ENCODE measurements at regions not wholly inside any gene's neighbourhood (a gene's known extent, or its start where the extent isn't known, plus 50 kb on each side); places are given as distances from the start of the nearest gene placed in this dataset.
"Not testable (repeated sequence)": the region's sequence is repeated elsewhere in the genome, so short reads cannot be mapped to it uniquely, and the experiment has no call there.

DNA sequence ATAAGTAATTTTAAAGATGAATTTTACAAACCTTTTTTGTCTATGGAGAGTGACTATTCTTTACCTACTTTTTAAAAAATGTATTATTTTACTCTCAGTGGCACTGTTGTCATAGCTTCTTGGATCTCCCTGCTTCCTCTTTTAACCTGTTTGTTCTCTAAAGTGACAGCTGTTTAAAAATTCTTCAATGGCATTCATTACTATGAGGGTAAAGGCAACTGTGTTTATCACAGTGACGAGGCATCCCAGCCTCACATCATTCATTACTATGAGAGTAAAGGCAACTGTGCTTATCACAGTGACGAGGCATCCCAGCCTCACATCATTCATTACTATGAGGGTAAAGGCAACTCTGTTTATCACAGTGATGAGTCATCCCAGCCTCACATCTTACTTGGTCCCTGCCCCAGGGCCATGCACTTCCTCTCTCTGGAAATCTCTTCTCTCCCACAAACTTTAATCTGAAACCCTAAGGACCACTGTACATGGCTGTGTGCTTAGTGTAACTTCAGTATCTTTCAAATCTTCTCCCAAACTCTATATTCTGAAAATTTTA, 101.7 kb upstream of the ZNF717 start:
- no peak for TF ChIP-seq EZH2phosphoT487 (IDR thresholded peaks at IDR 0.05; ENCODE audit: low read length)
- no peak for TF ChIP-seq EZH2 (optimal IDR thresholded peaks at IDR 0.05; ENCODE audit: low read depth, low read length)
- TF ChIP-seq, protein P1, sequence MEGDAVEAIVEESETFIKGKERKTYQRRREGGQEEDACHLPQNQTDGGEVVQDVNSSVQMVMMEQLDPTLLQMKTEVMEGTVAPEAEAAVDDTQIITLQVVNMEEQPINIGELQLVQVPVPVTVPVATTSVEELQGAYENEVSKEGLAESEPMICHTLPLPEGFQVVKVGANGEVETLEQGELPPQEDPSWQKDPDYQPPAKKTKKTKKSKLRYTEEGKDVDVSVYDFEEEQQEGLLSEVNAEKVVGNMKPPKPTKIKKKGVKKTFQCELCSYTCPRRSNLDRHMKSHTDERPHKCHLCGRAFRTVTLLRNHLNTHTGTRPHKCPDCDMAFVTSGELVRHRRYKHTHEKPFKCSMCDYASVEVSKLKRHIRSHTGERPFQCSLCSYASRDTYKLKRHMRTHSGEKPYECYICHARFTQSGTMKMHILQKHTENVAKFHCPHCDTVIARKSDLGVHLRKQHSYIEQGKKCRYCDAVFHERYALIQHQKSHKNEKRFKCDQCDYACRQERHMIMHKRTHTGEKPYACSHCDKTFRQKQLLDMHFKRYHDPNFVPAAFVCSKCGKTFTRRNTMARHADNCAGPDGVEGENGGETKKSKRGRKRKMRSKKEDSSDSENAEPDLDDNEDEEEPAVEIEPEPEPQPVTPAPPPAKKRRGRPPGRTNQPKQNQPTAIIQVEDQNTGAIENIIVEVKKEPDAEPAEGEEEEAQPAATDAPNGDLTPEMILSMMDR (IDR thresholded peaks at IDR 0.05; ENCODE audit: low read length) = no peak
- H3K27me3 ChIP-seq (replicated peaks; ENCODE audit: insufficient read depth, low read length) = no peaks in the 10 kb centered on the region
- DNase-seq = no peak
- no peaks in the 10 kb centered on the region for H3K4me1 ChIP-seq (ENCODE audit: low read length)
- no peaks in the 10 kb centered on the region for H3K9me3 ChIP-seq (replicated peaks; ENCODE audit: insufficient read depth, low read length)
- H3K36me3 ChIP-seq (replicated peaks; ENCODE audit: insufficient read depth, low read length) = no peaks in the 10 kb centered on the region
- no peak overlapping the region for H3K4me2 ChIP-seq (ENCODE audit: low read depth, low read length)
- H3K79me2 ChIP-seq (ENCODE audit: low read length) = no peaks in the 10 kb centered on the region
- H3K9ac ChIP-seq (ENCODE audit: low read length) = no peak overlapping the region
- H3K9me2 ChIP-seq (replicated peaks; ENCODE audit: insufficient read depth, low read length) = no peaks in the 10 kb centered on the region
- H3K27ac ChIP-seq (ENCODE audit: low read length) = no peak overlapping the region
- no peak overlapping the region for H2AFZ ChIP-seq (ENCODE audit: low read length)
- H3F3A ChIP-seq (ENCODE audit: insufficient read depth, low read length) = no peaks in the 10 kb centered on the region
- H3K4me3 ChIP-seq (ENCODE audit: low read length) = no peak overlapping the region
- no peaks in the 10 kb centered on the region for H4K20me1 ChIP-seq (ENCODE audit: insufficient read depth, low read length)

- Histone ChIP-seq H3K36me3 (replicated peaks; ENCODE audit: insufficient read depth, low read length) (no peaks in the 10 kb centered on the region), H3K9ac (ENCODE audit: low read length) (no peak overlapping the region), H3K79me2 (ENCODE audit: low read length) (no peaks in the 10 kb centered on the region), H3F3A (ENCODE audit: insufficient read depth, low read length) (no peaks in the 10 kb centered on the region), H4K20me1 (ENCODE audit: insufficient read depth, low read length) (no peaks in the 10 kb centered on the region), H3K9me3 (replicated peaks; ENCODE audit: insufficient read depth, low read length) (no peaks in the 10 kb centered on the region), H3K4me2 (ENCODE audit: low read depth, low read length) (no peak overlapping the region), H2AFZ (ENCODE audit: low read length) (no peak overlapping the region), H3K4me3 (ENCODE audit: low read length) (no peak overlapping the region), H3K4me1 (ENCODE audit: low read length) (no peaks in the 10 kb centered on the region), H3K27ac (ENCODE audit: low read length) (no peak overlapping the region), H3K9me2 (replicated peaks; ENCODE audit: insufficient read depth, low read length) (no peaks in the 10 kb centered on the region), H3K27me3 (replicated peaks; ENCODE audit: insufficient read depth, low read length) (no peaks in the 10 kb centered on the region)
- DNase-seq = no peak
- TF ChIP-seq EZH2 (optimal IDR thresholded peaks at IDR 0.05; ENCODE audit: low read depth, low read length) = no peak
- TF ChIP-seq, protein P1 (IDR thresholded peaks at IDR 0.05; ENCODE audit: low read length) = no peak
- no peak for TF ChIP-seq EZH2phosphoT487 (IDR thresholded peaks at IDR 0.05; ENCODE audit: low read length)
Measured at GRCh38 chr3:75894234-75894633, 108.9 kb upstream of the ZNF717 start.

DNA sequence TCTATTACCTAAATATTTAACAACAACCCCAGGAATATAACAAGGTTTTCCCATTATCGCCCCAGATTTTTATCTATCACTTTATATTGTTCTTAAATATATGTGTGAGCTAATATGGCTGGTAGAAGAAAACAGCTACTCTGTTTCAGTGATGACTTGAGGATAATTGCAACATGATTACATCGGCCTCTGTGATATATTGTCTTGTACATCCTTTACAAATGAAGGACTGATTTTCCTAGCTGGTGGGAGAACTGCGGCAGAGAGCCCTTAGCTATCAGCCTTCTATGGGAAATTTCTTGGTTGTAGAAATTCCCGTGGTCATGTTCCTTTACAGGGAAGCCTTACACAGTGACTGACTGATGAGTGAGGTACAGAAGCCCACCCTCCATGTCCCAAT, 110.9 kb upstream of the ZNF717 start:
- H4K20me1 ChIP-seq (ENCODE audit: insufficient read depth, low read length) = no peaks in the 10 kb centered on the region
- H3K79me2 ChIP-seq (ENCODE audit: low read length) = no peaks in the 10 kb centered on the region
- TF ChIP-seq, protein P1 (IDR thresholded peaks at IDR 0.05; ENCODE audit: low read length) = no peak
- no peak for TF ChIP-seq EZH2phosphoT487 (IDR thresholded peaks at IDR 0.05; ENCODE audit: low read length)
- TF ChIP-seq EZH2 (optimal IDR thresholded peaks at IDR 0.05; ENCODE audit: low read depth, low read length) = no peak
- no peak for DNase-seq
- H3K4me1 ChIP-seq (ENCODE audit: low read length) = no peaks in the 10 kb centered on the region
- no peak overlapping the region for H2AFZ ChIP-seq (ENCODE audit: low read length)
- no peak overlapping the region for H3K4me3 ChIP-seq (ENCODE audit: low read length)
- no peaks in the 10 kb centered on the region for H3K27me3 ChIP-seq (replicated peaks; ENCODE audit: insufficient read depth, low read length)
- H3K9me3 ChIP-seq (replicated peaks; ENCODE audit: insufficient read depth, low read length) = no peaks in the 10 kb centered on the region
- H3F3A ChIP-seq (ENCODE audit: insufficient read depth, low read length) = no peaks in the 10 kb centered on the region
- no peaks in the 10 kb centered on the region for H3K9me2 ChIP-seq (replicated peaks; ENCODE audit: insufficient read depth, low read length)
- no peak overlapping the region for H3K9ac ChIP-seq (ENCODE audit: low read length)
- H3K27ac ChIP-seq (ENCODE audit: low read length) = no peak overlapping the region
- H3K4me2 ChIP-seq (ENCODE audit: low read depth, low read length) = no peak overlapping the region
- H3K36me3 ChIP-seq (replicated peaks; ENCODE audit: insufficient read depth, low read length) = no peaks in the 10 kb centered on the region

- H3F3A ChIP-seq (ENCODE audit: insufficient read depth, low read length); H3K9ac ChIP-seq (ENCODE audit: low read length); H3K9me2 ChIP-seq (replicated peaks; ENCODE audit: insufficient read depth, low read length); H3K4me3 ChIP-seq (ENCODE audit: low read length); H3K4me1 ChIP-seq (ENCODE audit: low read length); H3K27me3 ChIP-seq (replicated peaks; ENCODE audit: insufficient read depth, low read length); H3K79me2 ChIP-seq (ENCODE audit: low read length); H2AFZ ChIP-seq (ENCODE audit: low read length); H3K9me3 ChIP-seq (replicated peaks; ENCODE audit: insufficient read depth, low read length); DNase-seq; H4K20me1 ChIP-seq (ENCODE audit: insufficient read depth, low read length); H3K27ac ChIP-seq (ENCODE audit: low read length); H3K36me3 ChIP-seq (replicated peaks; ENCODE audit: insufficient read depth, low read length); H3K4me2 ChIP-seq (ENCODE audit: low read depth, low read length): not testable (repeated sequence)
Measured at GRCh38 chr3:75901446-75901845, 116.1 kb upstream of the ZNF717 start.
